ENCODE measurements at regions not wholly inside any gene's neighbourhood (a gene's known extent, or its start where the extent isn't known, plus 50 kb on each side); places are given as distances from the start of the nearest gene placed in this dataset.

GRCh38 chr5:56550227-56550626, 265.1 kb upstream of the MAP3K1 start:
- H3K4me1 ChIP-seq, result peaks cover 0 to 6% of the 10 kb centered on the region in 2 donors
- H3K36me3 ChIP-seq, result no peaks in the 10 kb centered on the region
- in situ Hi-C loops (cut with MboI; ENCODE audit: low sequenced_read_pairs in 4 of 4) (no loop called here), intact Hi-C loops (cut with DNase I; ENCODE audit: low total_unique reads) (no loop called here)
- no peak for ATAC-seq
- no peak overlapping the region for H3K27ac ChIP-seq
- H3K27me3 ChIP-seq, result no peaks in the 10 kb centered on the region
- TF ChIP-seq CTCF (IDR thresholded peaks at IDR 0.05 in 4 of 5, conservative IDR thresholded peaks at IDR 0.05 in 1 of 5) (no peak), POLR2A (IDR thresholded peaks at IDR 0.05) (no peak)
- no peak for DNase-seq
- no peaks in the 10 kb centered on the region for H3K9me3 ChIP-seq
- no peak overlapping the region for H3K4me3 ChIP-seq

DNA sequence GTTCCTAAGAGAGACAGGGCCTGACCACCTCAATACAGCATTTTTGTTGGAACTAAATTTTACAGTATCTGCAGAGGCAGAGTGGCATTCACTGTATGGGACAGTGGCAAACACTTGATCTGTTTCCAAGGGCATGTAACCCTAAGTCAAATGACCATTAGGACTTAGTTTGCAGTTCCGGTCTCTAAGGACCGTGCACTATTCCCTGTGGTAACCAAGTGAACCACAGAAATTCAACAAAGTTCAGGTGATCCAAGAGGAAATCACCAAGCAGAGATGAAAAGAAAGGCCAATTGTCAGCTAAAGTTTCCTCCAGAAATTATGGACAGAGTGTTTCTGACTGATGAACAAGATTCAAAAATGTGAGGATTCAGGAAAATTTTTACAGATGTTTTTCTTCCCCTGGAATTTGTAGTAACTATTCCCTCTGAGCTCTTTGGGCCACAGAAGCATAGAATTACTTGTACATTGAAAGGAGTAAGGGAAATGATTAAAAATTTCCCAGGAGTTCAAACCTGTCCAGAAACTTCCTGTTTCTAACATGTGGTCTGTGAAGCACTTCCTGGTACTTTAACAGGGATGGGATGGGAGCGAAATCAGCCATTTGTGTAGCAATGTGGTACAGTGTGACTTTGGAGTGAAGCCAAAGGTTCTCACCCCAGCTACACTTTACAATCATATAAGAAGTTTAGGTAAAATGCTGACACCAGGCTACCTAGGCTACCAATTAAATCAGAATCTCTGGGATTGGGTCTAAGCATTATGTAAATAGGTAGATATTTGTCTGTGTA, 266.1 kb upstream of the MAP3K1 start:
- Histone ChIP-seq H3K9me3 (no peaks in the 10 kb centered on the region), H3K27me3 (no peaks in the 10 kb centered on the region), H3K4me1 (peaks cover 0 to 6% of the 10 kb centered on the region in 2 donors), H3K4me3 (no peak overlapping the region), H3K36me3 (no peaks in the 10 kb centered on the region), H3K27ac (no peak overlapping the region)
- TF ChIP-seq POLR2A (IDR thresholded peaks at IDR 0.05) (no peak), CTCF (IDR thresholded peaks at IDR 0.05 in 4 of 5, conservative IDR thresholded peaks at IDR 0.05 in 1 of 5) (no peak)
- in situ Hi-C loops (cut with MboI; ENCODE audit: low sequenced_read_pairs in 4 of 4), result no loop called here
- ATAC-seq (no peak), DNase-seq (no peak)
- intact Hi-C loops (cut with DNase I; ENCODE audit: low total_unique reads), result no loop called here

DNA sequence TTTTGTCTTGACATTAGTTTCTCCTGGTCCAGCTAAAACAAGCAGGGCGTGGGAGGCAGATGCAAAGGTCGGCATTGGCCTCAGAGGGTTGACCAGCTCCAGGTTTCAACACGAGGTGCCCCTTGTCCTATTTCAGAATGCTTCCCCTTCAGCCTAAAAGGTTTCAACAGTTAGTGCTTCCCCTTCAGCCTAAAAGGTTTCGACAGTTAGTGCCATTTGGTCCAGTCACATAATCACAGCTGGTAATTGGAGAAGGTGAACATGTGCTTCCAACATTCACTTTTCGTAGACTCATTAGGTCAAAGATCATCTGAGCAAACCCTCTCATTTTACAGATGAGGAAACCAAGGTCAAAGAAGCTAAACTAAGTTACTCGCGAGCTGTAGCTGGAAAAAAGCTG, 270.3 kb upstream of the MAP3K1 start:
- in situ Hi-C loops (cut with MboI; ENCODE audit: low sequenced_read_pairs in 4 of 4), result no loop called here
- ATAC-seq (no peak), DNase-seq (no peak)
- Histone ChIP-seq H3K4me1 (peaks cover 0 to 6% of the 10 kb centered on the region in 2 donors), H3K9me3 (no peaks in the 10 kb centered on the region), H3K36me3 (no peaks in the 10 kb centered on the region), H3K4me3 (no peak overlapping the region), H3K27ac (no peak overlapping the region), H3K27me3 (no peaks in the 10 kb centered on the region)
- no peak for TF ChIP-seq POLR2A (IDR thresholded peaks at IDR 0.05)
- no peak for TF ChIP-seq CTCF (IDR thresholded peaks at IDR 0.05 in 4 of 5, conservative IDR thresholded peaks at IDR 0.05 in 1 of 5)
- intact Hi-C loops (cut with DNase I; ENCODE audit: low total_unique reads), result no loop called here

DNA sequence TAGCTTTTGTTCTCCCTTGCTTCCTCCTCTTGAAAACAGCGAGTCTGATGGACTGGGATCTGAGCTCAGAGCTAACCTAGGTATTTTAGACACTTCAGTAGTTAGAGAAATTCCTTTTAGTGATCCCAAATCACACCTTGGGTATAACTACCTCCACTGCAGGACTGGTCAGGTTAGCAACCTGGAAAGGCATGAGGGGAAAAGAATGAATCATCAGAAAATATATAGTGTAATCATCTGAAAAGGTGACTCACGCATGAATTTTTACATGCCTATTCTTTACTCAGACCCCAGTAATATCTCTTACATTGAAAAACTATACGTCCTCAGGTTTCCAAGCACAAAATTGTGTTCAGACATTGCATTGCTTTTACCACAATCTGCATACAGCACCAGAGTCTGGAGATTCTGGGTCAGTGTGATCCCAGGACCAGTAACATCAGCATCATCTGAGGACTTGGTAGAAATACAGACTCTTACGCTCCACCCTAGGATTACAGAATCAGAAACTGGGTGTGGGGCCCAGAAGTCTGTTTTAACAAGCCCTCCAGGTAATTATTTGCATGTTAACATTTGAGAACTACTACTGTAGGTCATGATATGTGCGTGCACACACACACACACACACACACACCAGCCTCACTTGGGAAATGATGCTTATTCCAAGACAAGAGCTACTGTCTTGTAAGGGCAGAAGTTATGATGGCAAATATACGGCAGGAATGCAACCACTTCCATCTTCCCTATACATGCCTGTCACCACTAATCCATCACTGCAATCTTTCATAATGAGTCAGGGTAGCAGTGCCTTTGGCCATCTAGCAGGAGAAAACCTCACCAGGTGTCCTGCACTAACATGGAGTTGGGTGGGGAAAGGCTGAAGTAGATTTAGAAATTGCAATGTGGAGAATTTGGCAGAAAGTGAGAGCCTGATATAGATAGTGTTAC, 271.6 kb upstream of the MAP3K1 start:
- Histone ChIP-seq H3K4me1 (no peaks in the 10 kb centered on the region), H3K4me3 (no peak overlapping the region), H3K9me3 (no peaks in the 10 kb centered on the region), H3K27me3 (no peaks in the 10 kb centered on the region), H3K36me3 (no peaks in the 10 kb centered on the region), H3K27ac (no peak overlapping the region)
- TF ChIP-seq CTCF (IDR thresholded peaks at IDR 0.05 in 4 of 5, conservative IDR thresholded peaks at IDR 0.05 in 1 of 5) (no peak), POLR2A (IDR thresholded peaks at IDR 0.05) (no peak)
- DNase-seq (no peak), ATAC-seq (no peak)
- intact Hi-C loops (cut with DNase I; ENCODE audit: low total_unique reads), result no loop called here
- in situ Hi-C loops (cut with MboI; ENCODE audit: low sequenced_read_pairs in 4 of 4), result no loop called here

Data from gastrocnemius medialis (tissue), 4 donors.